Stomach (tissue), 8 donors: ENCODE measurements at regions not wholly inside any gene's neighbourhood (a gene's known extent, or its start where the extent isn't known, plus 50 kb on each side); places are given as distances from the start of the nearest gene placed in this dataset.

Experiments
- DNase-seq, 2 donors: peaks; one replicate each; pipeline versions ENCODE4 v3.0.0 to v3.0.0-alpha.2; 2013 to 2019
- H3K27ac ChIP-seq, 5 donors: fragments of 200-600 bp in 4 of 5; sonication (generic) in 4 of 5; one replicate each; pipeline ENCODE4 v1.5.1; 2013 to 2019; ENCODE audit warnings: mild to moderate bottlenecking in 1 of 5, moderate library complexity in 1 of 5
- H3K27me3 ChIP-seq, 3 donors: fragments of 200-600 bp; sonication (generic); one replicate each; pipeline ENCODE4 v1.5.1; 2017 to 2019; ENCODE audit warnings: mixed run types in 1 of 3
- H3K36me3 ChIP-seq, 4 donors: fragments of 200-600 bp; sonication (generic); 1 replicate in 3 of 4; 2 replicates in 1 of 4; pipeline ENCODE4 v1.5.1; 2016 to 2019
- H3K4me1 ChIP-seq, 4 donors: fragments of 200-600 bp; sonication (generic); one replicate each; pipeline ENCODE4 v1.5.1; 2016 to 2019
- H3K4me3 ChIP-seq, 4 donors: fragments of 200-600 bp; sonication (generic) in 3 of 4; one replicate each; pipeline ENCODE4 v1.5.1; 2016 to 2019; ENCODE audit warnings: mild to moderate bottlenecking in 1 of 4
- H3K9me3 ChIP-seq, 4 donors: fragments of 200-600 bp; sonication (generic); one replicate each; pipeline ENCODE4 v1.5.1; 2016 to 2019
- EP300 ChIP-seq: sonication (generic); formaldehyde crosslinking; IDR thresholded peaks from one replicate; pipeline ENCODE4 v1.6.1; 2017; ENCODE audit warnings: antibody characterized with exemption
- POLR2A ChIP-seq, 4 donors: fragments of 450-650 bp; IDR thresholded peaks; one replicate each; pipeline ENCODE4 v1.6.1; 2016; ENCODE audit warnings: antibody characterized with exemption in 4 of 4, control low read depth in 2 of 4, mild to moderate bottlenecking in 1 of 4, moderate library complexity in 1 of 4
- POLR2AphosphoS5 ChIP-seq, 3 donors: sonication (generic); formaldehyde crosslinking; IDR thresholded peaks; one replicate each; pipeline ENCODE4 v1.6.1; 2016; ENCODE audit warnings: antibody characterized with exemption in 3 of 3
- WGBS, 5 donors: extraction: QIAGEN DNeasy Blood & Tissue Kit in 3 of 5; methylation state at CpG; one replicate each; pipeline versions ENCODE4 v1.1.5 to v1.1.7; 2013 to 2018; 5-methylcytosine and 5-hydroxymethylcytosine counted together
- intact Hi-C: fragments of 100-400 bp; cut with DNase I; formaldehyde crosslinking; loops from one replicate; pipeline ENCODE4 v1.15.1; 2023; ENCODE audit warnings: low total_unique reads
- TF ChIP-seq, protein P1 (sequence below), 7 experiments: fragments of 450-650 bp in 4 of 7; fragments of 200-600 bp in 3 of 7; sonication (generic) in 3 of 7; IDR thresholded peaks; one replicate each; pipeline ENCODE4 v1.5.1; 2016 to 2019; ENCODE audit warnings: antibody characterized with exemption in 7 of 7, control low read depth in 2 of 7, mild to moderate bottlenecking in 1 of 7
- donor health status: healthy with polysubstance abuse.
- donor health status: Bipolar disorder and iron deficiency.
- donor health status: healthy.

DNA sequence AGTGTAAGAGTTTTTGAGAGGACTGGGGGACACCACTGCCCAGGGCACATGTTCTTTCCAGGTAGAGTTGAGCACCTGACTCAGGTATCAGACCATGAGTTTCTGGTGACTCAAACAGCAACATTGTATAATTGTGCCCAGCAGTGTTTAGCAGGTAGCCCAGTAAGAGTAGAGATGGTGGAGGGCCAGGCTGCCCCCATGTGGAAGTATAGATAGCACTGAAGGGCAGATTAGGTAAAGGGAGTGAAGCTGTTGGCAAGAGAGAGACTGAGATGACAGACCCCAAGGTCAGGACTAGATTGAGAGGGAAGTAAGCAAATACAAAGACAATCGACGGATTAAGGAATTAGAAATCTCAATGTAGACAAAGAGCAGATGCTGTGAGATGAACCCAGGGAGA lies 74.6 kb downstream of the TRIM42 start:
- Histone ChIP-seq H3K4me1 (no peaks in the 10 kb centered on the region), H3K36me3 (no peaks in the 10 kb centered on the region), H3K27me3 (peaks cover 0 to 7% (median 0%) of the 10 kb centered on the region in 3 donors), H3K4me3 (no peak overlapping the region), H3K27ac (no peak overlapping the region), H3K9me3 (no peaks in the 10 kb centered on the region)
- no peak for DNase-seq
- intact Hi-C loops, result no loop called here
- WGBS, 5 donors, result 83 to 93% (median 90%) methylated on average over 2 of the region's 2 CpGs
- TF ChIP-seq POLR2A (IDR thresholded peaks at IDR 0.05) (no peak), EP300 (no peak)
- TF ChIP-seq, protein P1, sequence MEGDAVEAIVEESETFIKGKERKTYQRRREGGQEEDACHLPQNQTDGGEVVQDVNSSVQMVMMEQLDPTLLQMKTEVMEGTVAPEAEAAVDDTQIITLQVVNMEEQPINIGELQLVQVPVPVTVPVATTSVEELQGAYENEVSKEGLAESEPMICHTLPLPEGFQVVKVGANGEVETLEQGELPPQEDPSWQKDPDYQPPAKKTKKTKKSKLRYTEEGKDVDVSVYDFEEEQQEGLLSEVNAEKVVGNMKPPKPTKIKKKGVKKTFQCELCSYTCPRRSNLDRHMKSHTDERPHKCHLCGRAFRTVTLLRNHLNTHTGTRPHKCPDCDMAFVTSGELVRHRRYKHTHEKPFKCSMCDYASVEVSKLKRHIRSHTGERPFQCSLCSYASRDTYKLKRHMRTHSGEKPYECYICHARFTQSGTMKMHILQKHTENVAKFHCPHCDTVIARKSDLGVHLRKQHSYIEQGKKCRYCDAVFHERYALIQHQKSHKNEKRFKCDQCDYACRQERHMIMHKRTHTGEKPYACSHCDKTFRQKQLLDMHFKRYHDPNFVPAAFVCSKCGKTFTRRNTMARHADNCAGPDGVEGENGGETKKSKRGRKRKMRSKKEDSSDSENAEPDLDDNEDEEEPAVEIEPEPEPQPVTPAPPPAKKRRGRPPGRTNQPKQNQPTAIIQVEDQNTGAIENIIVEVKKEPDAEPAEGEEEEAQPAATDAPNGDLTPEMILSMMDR (IDR thresholded peaks at IDR 0.05), result no peak

DNA sequence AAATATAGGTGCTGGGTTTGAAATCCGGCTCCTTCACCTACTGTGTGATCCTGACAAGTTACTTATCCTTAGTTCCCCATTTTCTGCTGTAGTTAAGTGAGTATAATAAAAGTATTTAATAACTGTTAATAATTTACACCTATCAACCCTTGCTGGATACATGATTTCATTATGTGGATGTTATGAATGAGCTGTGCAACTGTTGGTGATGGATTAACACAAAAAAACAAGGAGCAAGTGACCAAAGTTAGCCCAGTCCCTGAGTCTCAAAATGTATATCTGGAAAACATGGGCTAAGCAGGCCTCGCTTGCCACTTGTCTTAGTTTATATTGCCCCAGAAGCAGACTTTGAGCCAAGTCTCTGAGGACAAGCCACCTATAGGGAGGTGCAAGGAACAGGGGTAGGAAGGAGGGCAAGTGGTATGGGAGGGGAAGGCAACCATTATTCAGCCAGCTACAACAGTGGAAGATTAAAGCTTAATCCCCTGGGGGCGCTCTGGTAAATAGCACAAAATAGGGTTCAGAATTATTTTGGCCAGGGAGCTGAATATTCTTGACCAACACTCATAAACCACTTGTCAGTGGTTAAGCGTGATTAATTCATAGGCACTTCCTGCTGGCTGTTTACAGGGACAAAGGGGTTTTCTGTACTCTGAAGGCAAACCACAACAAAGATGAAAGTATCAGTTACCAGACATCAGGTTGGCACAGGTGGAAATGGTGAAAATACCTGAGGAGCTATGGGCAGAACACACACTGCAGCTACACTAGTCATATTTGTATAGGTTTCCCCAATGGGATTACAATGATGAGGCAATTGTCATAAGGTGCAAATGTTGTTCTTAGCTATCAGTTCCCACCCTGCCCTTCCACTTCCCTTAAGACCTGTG lies 76.2 kb downstream of the TRIM42 start:
- WGBS, 5 donors, result 56 to 74% (median 69%) methylated on average over 4 of the region's 4 CpGs
- no peaks in the 10 kb centered on the region for H3K9me3 ChIP-seq
- H3K27ac ChIP-seq, result no peak overlapping the region
- no peaks in the 10 kb centered on the region for H3K4me1 ChIP-seq
- DNase-seq, result no peak
- H3K36me3 ChIP-seq, result no peaks in the 10 kb centered on the region
- H3K4me3 ChIP-seq, result no peak overlapping the region
- intact Hi-C loops, result no loop called here
- TF ChIP-seq EP300 (no peak), POLR2AphosphoS5 (IDR thresholded peaks at IDR 0.05) (no peak), POLR2A (IDR thresholded peaks at IDR 0.05) (no peak)
- TF ChIP-seq, protein P1 (IDR thresholded peaks at IDR 0.05), result no peak
- H3K27me3 ChIP-seq, result peaks cover 0 to 7% (median 0%) of the 10 kb centered on the region in 3 donors

DNA sequence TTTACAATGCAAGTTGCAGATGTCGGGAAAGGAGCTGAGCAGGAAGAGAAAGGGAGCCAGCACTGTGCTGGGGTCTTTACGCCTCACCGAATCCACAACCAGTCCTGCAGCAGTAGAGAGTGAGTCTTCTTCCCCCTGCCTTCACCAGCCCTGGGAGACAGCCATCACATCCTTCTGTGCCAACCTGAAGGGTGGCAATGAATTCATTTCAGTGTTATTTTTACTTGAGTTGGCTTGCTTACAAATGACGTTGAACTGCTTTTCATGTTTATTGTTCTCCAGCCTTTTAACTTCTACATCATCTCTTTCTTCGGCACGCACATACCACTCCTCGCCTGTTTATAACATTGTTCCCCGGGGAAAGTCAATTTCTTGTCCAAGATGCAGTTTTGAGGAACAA lies 77.1 kb downstream of the TRIM42 start:
- H3K27me3 ChIP-seq, result peaks cover 0 to 2% (median 0%) of the 10 kb centered on the region in 3 donors
- no peak for TF ChIP-seq POLR2A (IDR thresholded peaks at IDR 0.05)
- no peak for TF ChIP-seq POLR2AphosphoS5 (IDR thresholded peaks at IDR 0.05)
- H3K4me1 ChIP-seq, result no peaks in the 10 kb centered on the region
- H3K27ac ChIP-seq, result no peak overlapping the region
- no peak overlapping the region for H3K4me3 ChIP-seq
- 77 to 84% (median 81%) methylated on average over 8 of the region's 8 CpGs for WGBS, 5 donors
- H3K36me3 ChIP-seq, result no peaks in the 10 kb centered on the region
- intact Hi-C loops, result no loop called here
- no peak for DNase-seq
- H3K9me3 ChIP-seq, result no peaks in the 10 kb centered on the region

DNA sequence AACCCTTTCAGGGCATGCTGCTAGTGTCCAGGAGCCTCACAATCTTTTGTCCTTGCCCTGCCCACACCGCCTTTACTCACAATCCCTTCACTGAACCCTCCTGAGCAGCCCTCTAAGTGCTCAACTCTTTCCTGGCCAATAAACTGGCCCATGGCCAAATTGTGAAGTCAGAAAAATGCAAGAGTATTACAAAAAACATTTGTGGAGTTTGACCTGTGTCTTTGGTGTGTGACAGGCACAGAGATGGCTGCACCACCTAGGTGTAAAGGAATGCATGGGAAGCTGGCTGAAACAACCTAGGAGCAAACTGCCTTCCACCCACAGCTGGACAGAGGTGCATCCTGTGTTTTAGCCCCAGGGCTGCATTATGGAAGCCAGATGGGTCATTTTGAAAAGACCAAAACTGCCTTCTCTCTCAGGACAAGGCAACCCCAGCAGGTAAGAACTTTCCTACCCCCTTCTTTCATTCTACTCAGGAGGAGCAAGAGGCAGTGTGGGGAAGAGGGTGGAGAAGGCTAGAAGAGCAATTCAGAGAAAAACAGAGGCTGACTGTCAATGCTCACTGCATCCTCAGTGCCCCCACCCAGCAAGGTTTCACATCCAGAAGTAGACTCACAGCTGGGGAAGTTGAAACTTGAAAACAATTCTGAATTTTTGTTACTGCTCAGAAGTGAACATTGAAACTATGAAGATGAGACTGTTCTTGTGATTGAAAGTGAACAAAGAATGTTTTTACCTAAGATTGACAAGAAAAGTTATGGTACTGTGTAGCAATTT lies 78.6 kb downstream of the TRIM42 start:
- DNase-seq, result no peak
- intact Hi-C loops, result no loop called here
- WGBS, 5 donors, result 0 to 88% (median 76%) methylated on average over 1 of the region's 1 CpG
- no peaks in the 10 kb centered on the region for H3K36me3 ChIP-seq
- H3K27me3 ChIP-seq, result no peaks in the 10 kb centered on the region
- no peaks in the 10 kb centered on the region for H3K4me1 ChIP-seq
- H3K4me3 ChIP-seq, result no peak overlapping the region
- H3K27ac ChIP-seq, result no peak overlapping the region
- no peaks in the 10 kb centered on the region for H3K9me3 ChIP-seq
- TF ChIP-seq POLR2A (IDR thresholded peaks at IDR 0.05) (no peak), EP300 (no peak), POLR2AphosphoS5 (IDR thresholded peaks at IDR 0.05) (no peak)
- TF ChIP-seq, protein P1 (IDR thresholded peaks at IDR 0.05), result no peak
